ENCODE measurements at regions not wholly inside any gene's neighbourhood (a gene's known extent, or its start where the extent isn't known, plus 50 kb on each side); places are given as distances from the start of the nearest gene placed in this dataset.

- no peak for DNase-seq (ENCODE audit: low spot score)
- POLR2A ChIA-PET (ENCODE audit: low non-redundant PET) = no interaction called here
- H3K27ac ChIP-seq = no peak overlapping the region
- CTCF ChIA-PET = no interaction called here
- TF ChIP-seq CTCF (conservative IDR thresholded peaks at IDR 0.05; ENCODE audit: low read depth) = no peak
Measured at GRCh38 chr5:28215091-28215490, 1176.7 kb upstream of the CDH9 start.

GRCh38 chr5:28214292-28214691, 1175.9 kb upstream of the CDH9 start:
- no peak overlapping the region for H3K27ac ChIP-seq
- no peak for DNase-seq (ENCODE audit: low spot score)
- ChIA-PET CTCF (no interaction called here), POLR2A (ENCODE audit: low non-redundant PET) (no interaction called here)
- no peak for TF ChIP-seq CTCF (conservative IDR thresholded peaks at IDR 0.05; ENCODE audit: low read depth)

- no peak for TF ChIP-seq CTCF (conservative IDR thresholded peaks at IDR 0.05; ENCODE audit: low read depth)
- CTCF ChIA-PET = interaction anchor here (0.6 kb wide), 1 partner anchor 171 kb away, joined by 3 read pairs; no protein-coding TSS in a partner anchor
- POLR2A ChIA-PET (ENCODE audit: low non-redundant PET) = no interaction called here
- DNase-seq (ENCODE audit: low spot score) = no peak
- no peak overlapping the region for H3K27ac ChIP-seq
Measured at GRCh38 chr5:28208356-28208755, 1170.0 kb upstream of the CDH9 start.

- no peak for DNase-seq (ENCODE audit: low spot score)
Measured at GRCh38 chr5:28190011-28190410, 1151.6 kb upstream of the CDH9 start.

GRCh38 chr5:28174691-28175090, 1136.3 kb upstream of the CDH9 start:
- CTCF ChIA-PET = no interaction called here
- no peak overlapping the region for H3K27ac ChIP-seq
- no peak for TF ChIP-seq CTCF (conservative IDR thresholded peaks at IDR 0.05; ENCODE audit: low read depth)
- POLR2A ChIA-PET (ENCODE audit: low non-redundant PET) = no interaction called here
- DNase-seq (ENCODE audit: low spot score) = no peak

More at GRCh38 chr5:28190011-28190410, 1151.6 kb upstream of the CDH9 start:
- ChIA-PET CTCF (no interaction called here), POLR2A (ENCODE audit: low non-redundant PET) (no interaction called here)
- no peak for TF ChIP-seq CTCF (conservative IDR thresholded peaks at IDR 0.05; ENCODE audit: low read depth)
- H3K27ac ChIP-seq = no peak overlapping the region

- POLR2A ChIA-PET (ENCODE audit: low non-redundant PET) = no interaction called here
- no peak for TF ChIP-seq CTCF (conservative IDR thresholded peaks at IDR 0.05; ENCODE audit: low read depth)
- DNase-seq (ENCODE audit: low spot score) = no peak
- H3K27ac ChIP-seq = no peak overlapping the region
- CTCF ChIA-PET = no interaction called here
Measured at GRCh38 chr5:28165096-28165495, 1126.7 kb upstream of the CDH9 start.

GRCh38 chr5:28164568-28164967, 1126.2 kb upstream of the CDH9 start:
- no peak overlapping the region for H3K27ac ChIP-seq
- no peak for DNase-seq (ENCODE audit: low spot score)
- ChIA-PET POLR2A (ENCODE audit: low non-redundant PET) (no interaction called here), CTCF (no interaction called here)
- no peak for TF ChIP-seq CTCF (conservative IDR thresholded peaks at IDR 0.05; ENCODE audit: low read depth)
